PC-9 (cell line): ENCODE measurements at regions not wholly inside any gene's neighbourhood (a gene's known extent, or its start where the extent isn't known, plus 50 kb on each side); places are given as distances from the start of the nearest gene placed in this dataset.

Source experiments
- BruUV-seq: library from RNA; stranded (reverse); fragments of 400-500 nt; replicated peaks from 2 replicates; lab custom pipeline; 2021; lab: Mats Ljungman, UMichigan
- CTCF ChIA-PET: fragments of 300-600 bp; sonication (Branson Sonifier 250); formaldehyde crosslinking; loops from one replicate; lab custom pipeline; 2022; ENCODE audit warnings: antibody characterized with exemption; lab: Charles Lee
- POLR2A ChIA-PET: fragments of 300-600 bp; sonication (Branson Sonifier 250); formaldehyde crosslinking; loops from one replicate; lab custom pipeline; 2022; ENCODE audit warnings: antibody characterized with exemption; ENCODE audit not compliant: unreplicated experiment; lab: Charles Lee
- DNase-seq, 2 experiments: peaks; one replicate each; pipeline versions ENCODE4 v3.0.0 to v3.0.0-alpha.2; 2015 to 2022; ENCODE audit warnings: mixed read lengths in 1 of 2
- H2AFZ ChIP-seq: fragments of 200-600 bp; sonication (generic); 2 replicates; pipeline ENCODE4 v1.8.1; 2017; ENCODE audit warnings: antibody characterized with exemption
- H3F3A ChIP-seq: fragments of 200-600 bp; sonication (generic); 2 replicates; pipeline ENCODE4 v1.8.1; 2017; ENCODE audit warnings: antibody characterized with exemption, mild to moderate bottlenecking, low read depth; ENCODE audit not compliant: insufficient read depth
- H3K27ac ChIP-seq: fragments of 200-600 bp; sonication (generic); 2 replicates; pipeline ENCODE4 v1.6.1; 2016; ENCODE audit warnings: mixed run types
- H3K27me3 ChIP-seq: fragments of 200-600 bp; sonication (generic); 2 replicates; pipeline ENCODE4 v1.6.1; 2016; ENCODE audit warnings: low read depth, mixed run types; ENCODE audit not compliant: insufficient read depth
- H3K36me3 ChIP-seq: fragments of 200-600 bp; sonication (generic); 2 replicates; pipeline ENCODE4 v1.6.1; 2016; ENCODE audit warnings: low read depth, mixed run types
- H3K4me1 ChIP-seq: fragments of 200-600 bp; sonication (generic); replicated peaks from 2 replicates; pipeline ENCODE4 v1.6.1; 2016; ENCODE audit warnings: mixed run types; ENCODE audit not compliant: insufficient read depth
- H3K4me2 ChIP-seq: fragments of 200-600 bp; sonication (generic); 2 replicates; pipeline ENCODE4 v1.6.1; 2017; ENCODE audit warnings: mixed run types
- H3K4me3 ChIP-seq: fragments of 200-600 bp; sonication (generic); 2 replicates; pipeline ENCODE4 v1.6.1; 2016; ENCODE audit warnings: mixed run types
- H3K79me2 ChIP-seq: fragments of 200-600 bp; sonication (generic); 2 replicates; pipeline ENCODE4 v1.6.1; 2017; ENCODE audit warnings: low read depth, mixed run types
- H3K9me2 ChIP-seq: fragments of 200-600 bp; sonication (generic); 2 replicates; pipeline ENCODE4 v1.8.1; 2017; ENCODE audit warnings: mild to moderate bottlenecking; ENCODE audit not compliant: insufficient read depth
- H3K9me3 ChIP-seq: fragments of 200-600 bp; sonication (generic); 2 replicates; pipeline ENCODE4 v1.8.1; 2016; ENCODE audit warnings: low read depth; ENCODE audit not compliant: insufficient read depth
- H4K20me1 ChIP-seq: fragments of 200-600 bp; sonication (generic); 2 replicates; pipeline ENCODE4 v1.8.1; 2017; ENCODE audit not compliant: insufficient read depth
- EZH2 ChIP-seq: fragments of 200-600 bp; sonication (generic); IDR thresholded peaks from 2 replicates; pipeline ENCODE4 v1.8.0; 2017; ENCODE audit warnings: antibody characterized with exemption, low read depth
- intact Hi-C: fragments of 100-400 bp; cut with micrococcal nuclease; formaldehyde crosslinking; loops from one replicate; pipeline ENCODE4 v1.10.0; 2022; ENCODE audit not compliant: unreplicated experiment
- TF ChIP-seq, protein P1 (sequence below): fragments of 200-600 bp; sonication (generic); conservative IDR thresholded peaks from 2 replicates; pipeline ENCODE4 v1.6.1; 2017; ENCODE audit warnings: mixed run types, antibody characterized with exemption, mild to moderate bottlenecking, moderate library complexity

DNA sequence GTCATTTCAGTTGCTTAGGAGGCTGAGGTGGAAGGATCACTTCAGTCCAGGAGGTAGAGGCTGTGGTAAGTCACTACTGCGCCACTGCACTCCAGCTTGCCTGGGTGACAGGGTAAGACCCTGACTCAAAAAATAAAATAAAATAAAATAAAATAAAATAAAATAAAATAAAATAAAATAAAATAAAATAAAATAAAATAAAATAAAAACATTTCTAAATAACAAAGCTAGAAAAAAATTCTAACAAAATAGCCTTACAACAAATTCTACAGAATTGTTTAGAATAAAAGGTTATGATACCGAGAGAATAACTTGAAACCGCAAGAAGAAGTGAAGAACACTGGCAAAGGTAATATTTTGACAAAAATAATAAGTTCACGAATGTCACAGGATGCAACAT lies 794.3 kb downstream of the NR2F2 start:
- Histone ChIP-seq H3K9me3 (no peaks in the 10 kb centered on the region), H3K79me2 (no peaks in the 10 kb centered on the region), H3K36me3 (no peaks in the 10 kb centered on the region), H3F3A (no peaks in the 10 kb centered on the region), H3K9me2 (no peaks in the 10 kb centered on the region), H3K27ac (no peak overlapping the region), H3K4me1 (no peaks in the 10 kb centered on the region), H4K20me1 (peaks cover 3% of the 10 kb centered on the region), H2AFZ (no peak overlapping the region), H3K4me2 (no peak overlapping the region), H3K27me3 (no peaks in the 10 kb centered on the region), H3K4me3 (no peak overlapping the region)
- no peak for DNase-seq
- TF ChIP-seq, protein P1, sequence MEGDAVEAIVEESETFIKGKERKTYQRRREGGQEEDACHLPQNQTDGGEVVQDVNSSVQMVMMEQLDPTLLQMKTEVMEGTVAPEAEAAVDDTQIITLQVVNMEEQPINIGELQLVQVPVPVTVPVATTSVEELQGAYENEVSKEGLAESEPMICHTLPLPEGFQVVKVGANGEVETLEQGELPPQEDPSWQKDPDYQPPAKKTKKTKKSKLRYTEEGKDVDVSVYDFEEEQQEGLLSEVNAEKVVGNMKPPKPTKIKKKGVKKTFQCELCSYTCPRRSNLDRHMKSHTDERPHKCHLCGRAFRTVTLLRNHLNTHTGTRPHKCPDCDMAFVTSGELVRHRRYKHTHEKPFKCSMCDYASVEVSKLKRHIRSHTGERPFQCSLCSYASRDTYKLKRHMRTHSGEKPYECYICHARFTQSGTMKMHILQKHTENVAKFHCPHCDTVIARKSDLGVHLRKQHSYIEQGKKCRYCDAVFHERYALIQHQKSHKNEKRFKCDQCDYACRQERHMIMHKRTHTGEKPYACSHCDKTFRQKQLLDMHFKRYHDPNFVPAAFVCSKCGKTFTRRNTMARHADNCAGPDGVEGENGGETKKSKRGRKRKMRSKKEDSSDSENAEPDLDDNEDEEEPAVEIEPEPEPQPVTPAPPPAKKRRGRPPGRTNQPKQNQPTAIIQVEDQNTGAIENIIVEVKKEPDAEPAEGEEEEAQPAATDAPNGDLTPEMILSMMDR, result no peak
- TF ChIP-seq EZH2, result no peak
- CTCF ChIA-PET, result no interaction called here
- POLR2A ChIA-PET, result no interaction called here
- intact Hi-C loops, result no loop called here
- no TSS peak for BruUV-seq

DNA sequence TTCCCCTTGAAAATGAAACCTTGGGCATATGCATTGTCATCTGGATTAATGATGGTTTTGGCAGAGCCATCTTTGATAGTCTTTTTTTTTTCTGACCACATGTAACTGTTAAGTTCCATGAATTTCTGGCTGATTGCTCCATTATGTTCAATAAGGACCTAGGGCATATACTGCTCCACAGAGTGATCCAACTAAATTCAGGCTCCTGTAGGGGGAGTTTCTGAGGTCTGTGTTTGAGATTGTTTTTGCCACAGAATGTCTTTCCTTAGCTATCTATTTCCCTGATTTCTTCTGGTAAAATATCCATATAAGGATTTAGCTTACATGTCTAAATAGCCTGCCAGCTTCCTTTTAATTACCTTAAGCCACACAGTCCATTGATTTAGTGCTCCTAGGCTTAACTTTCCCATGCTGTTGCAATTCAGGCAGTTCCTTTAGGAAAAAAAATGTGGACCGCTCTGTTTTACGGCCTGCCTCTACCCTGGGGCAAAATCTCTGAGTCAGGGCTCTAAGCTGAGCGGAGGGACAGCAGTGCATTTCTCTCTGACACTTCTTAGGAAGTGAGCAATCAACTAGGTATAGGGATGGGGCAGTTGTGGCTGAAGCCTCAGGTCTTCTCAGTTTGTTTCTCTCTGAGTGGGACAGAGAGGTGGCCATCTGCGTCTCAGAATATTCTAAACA lies 796.2 kb downstream of the NR2F2 start:
- ChIA-PET CTCF (no interaction called here), POLR2A (no interaction called here)
- Histone ChIP-seq H3F3A (no peaks in the 10 kb centered on the region), H3K9me2 (no peaks in the 10 kb centered on the region), H2AFZ (no peak overlapping the region), H3K4me3 (no peak overlapping the region), H3K79me2 (no peaks in the 10 kb centered on the region), H3K9me3 (no peaks in the 10 kb centered on the region), H3K27ac (no peak overlapping the region), H4K20me1 (no peaks in the 10 kb centered on the region; the same call in 1 of the 2 replicates), H3K4me1 (no peaks in the 10 kb centered on the region), H3K4me2 (no peak overlapping the region), H3K36me3 (no peaks in the 10 kb centered on the region), H3K27me3 (no peaks in the 10 kb centered on the region)
- BruUV-seq, result no TSS peak
- TF ChIP-seq, protein P1, result no peak
- TF ChIP-seq EZH2, result no peak
- intact Hi-C loops, result no loop called here
- no peak for DNase-seq

DNA sequence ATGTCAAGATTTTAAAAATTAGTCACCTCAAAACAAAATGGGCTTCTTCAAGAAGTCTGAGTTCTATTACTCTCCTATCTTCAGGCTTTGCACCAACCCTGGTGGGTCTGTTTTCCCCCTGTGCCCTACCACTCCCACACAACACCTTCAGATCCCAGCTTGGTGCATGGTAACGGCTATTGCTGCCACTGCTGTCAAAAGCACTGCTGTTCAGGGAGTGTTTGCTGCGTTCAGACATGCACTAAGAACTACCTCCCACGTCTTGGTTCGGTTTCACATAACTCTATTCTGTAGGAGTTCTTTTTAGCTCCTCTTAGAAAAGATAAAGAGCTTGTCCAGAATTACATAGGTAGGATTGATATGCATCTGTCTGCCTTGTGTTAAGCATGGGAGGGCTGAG lies 799.2 kb downstream of the NR2F2 start:
- no peak overlapping the region for H2AFZ ChIP-seq
- BruUV-seq, result no TSS peak
- no peaks in the 10 kb centered on the region for H3F3A ChIP-seq
- no peaks in the 10 kb centered on the region for H3K9me3 ChIP-seq
- H3K4me1 ChIP-seq, result no peaks in the 10 kb centered on the region
- H3K27me3 ChIP-seq, result no peaks in the 10 kb centered on the region
- intact Hi-C loops, result no loop called here
- H3K4me2 ChIP-seq, result no peak overlapping the region
- TF ChIP-seq EZH2, result no peak
- TF ChIP-seq, protein P1, result no peak
- ChIA-PET POLR2A (no interaction called here), CTCF (no interaction called here)
- H4K20me1 ChIP-seq, result no peaks in the 10 kb centered on the region
- no peaks in the 10 kb centered on the region for H3K36me3 ChIP-seq
- H3K9me2 ChIP-seq, result no peaks in the 10 kb centered on the region
- no peak overlapping the region for H3K27ac ChIP-seq
- H3K79me2 ChIP-seq, result no peaks in the 10 kb centered on the region
- no peak for DNase-seq
- H3K4me3 ChIP-seq, result no peak overlapping the region
